Calu3 (cell line): ENCODE measurements at regions not wholly inside any gene's neighbourhood (a gene's known extent, or its start where the extent isn't known, plus 50 kb on each side); places are given as distances from the start of the nearest gene placed in this dataset.

Source experiments
- BruUV-seq: library from RNA; stranded (reverse); fragments of 400-500 nt; replicated peaks from 2 replicates; lab custom pipeline; 2021; lab: Mats Ljungman, UMichigan
- CTCF ChIA-PET: fragments of 300-600 bp; sonication (Branson Sonifier 250); formaldehyde crosslinking; loops from one replicate; lab custom pipeline; 2022; ENCODE audit warnings: antibody characterized with exemption; lab: Charles Lee
- DNase-seq: peaks from one replicate; pipeline ENCODE4 v3.0.0; 2022
- H3K27ac Mint-ChIP-seq: one replicate; pipeline ENCODE4 v1.8.0; 2022; ENCODE audit warnings: mixed read lengths; ENCODE audit not compliant: unreplicated experiment
- H3K27me3 Mint-ChIP-seq: one replicate; pipeline ENCODE4 v1.8.0; 2022; ENCODE audit warnings: mixed read lengths; ENCODE audit not compliant: unreplicated experiment
- H3K36me3 Mint-ChIP-seq: one replicate; pipeline ENCODE4 v1.8.0; 2022; ENCODE audit warnings: mild to moderate bottlenecking, moderate library complexity, mixed read lengths; ENCODE audit not compliant: insufficient read depth, unreplicated experiment
- H3K4me1 Mint-ChIP-seq: one replicate; pipeline ENCODE4 v1.8.0; 2022; ENCODE audit warnings: mild to moderate bottlenecking, low read depth, mixed read lengths; ENCODE audit not compliant: unreplicated experiment
- H3K4me3 Mint-ChIP-seq: one replicate; pipeline ENCODE4 v1.8.0; 2022; ENCODE audit warnings: mild to moderate bottlenecking, low read depth, moderate library complexity, mixed read lengths; ENCODE audit not compliant: unreplicated experiment
- H3K9me3 Mint-ChIP-seq: one replicate; pipeline ENCODE4 v1.8.0; 2022; ENCODE audit warnings: low read depth, mixed read lengths; ENCODE audit not compliant: unreplicated experiment
- intact Hi-C: fragments of 100-400 bp; cut with micrococcal nuclease; formaldehyde crosslinking; loops from one replicate; pipeline ENCODE4 v1.10.0; 2022; ENCODE audit not compliant: unreplicated experiment
- TF ChIP-seq, protein P1 (sequence below): fragments of 200-600 bp; IDR thresholded peaks from one replicate; pipeline ENCODE4 v1.8.0; 2022; ENCODE audit warnings: antibody characterized with exemption; ENCODE audit not compliant: unreplicated experiment

GRCh38 chr13:104632736-104633135 lies 1566.5 kb upstream of the SLC10A2 start:
- no peaks in the 10 kb centered on the region for H3K27me3 Mint-ChIP-seq
- no peak overlapping the region for H3K4me3 Mint-ChIP-seq
- TF ChIP-seq, protein P1, sequence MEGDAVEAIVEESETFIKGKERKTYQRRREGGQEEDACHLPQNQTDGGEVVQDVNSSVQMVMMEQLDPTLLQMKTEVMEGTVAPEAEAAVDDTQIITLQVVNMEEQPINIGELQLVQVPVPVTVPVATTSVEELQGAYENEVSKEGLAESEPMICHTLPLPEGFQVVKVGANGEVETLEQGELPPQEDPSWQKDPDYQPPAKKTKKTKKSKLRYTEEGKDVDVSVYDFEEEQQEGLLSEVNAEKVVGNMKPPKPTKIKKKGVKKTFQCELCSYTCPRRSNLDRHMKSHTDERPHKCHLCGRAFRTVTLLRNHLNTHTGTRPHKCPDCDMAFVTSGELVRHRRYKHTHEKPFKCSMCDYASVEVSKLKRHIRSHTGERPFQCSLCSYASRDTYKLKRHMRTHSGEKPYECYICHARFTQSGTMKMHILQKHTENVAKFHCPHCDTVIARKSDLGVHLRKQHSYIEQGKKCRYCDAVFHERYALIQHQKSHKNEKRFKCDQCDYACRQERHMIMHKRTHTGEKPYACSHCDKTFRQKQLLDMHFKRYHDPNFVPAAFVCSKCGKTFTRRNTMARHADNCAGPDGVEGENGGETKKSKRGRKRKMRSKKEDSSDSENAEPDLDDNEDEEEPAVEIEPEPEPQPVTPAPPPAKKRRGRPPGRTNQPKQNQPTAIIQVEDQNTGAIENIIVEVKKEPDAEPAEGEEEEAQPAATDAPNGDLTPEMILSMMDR, result no peak
- H3K36me3 Mint-ChIP-seq, result no peaks in the 10 kb centered on the region
- intact Hi-C loops, result no loop called here
- no peak for DNase-seq
- no peak overlapping the region for H3K27ac Mint-ChIP-seq
- no peaks in the 10 kb centered on the region for H3K9me3 Mint-ChIP-seq
- H3K4me1 Mint-ChIP-seq, result no peaks in the 10 kb centered on the region
- CTCF ChIA-PET, result no interaction called here
- no TSS peak for BruUV-seq

- Mint-ChIP-seq H3K4me3 (no peak overlapping the region), H3K36me3 (no peaks in the 10 kb centered on the region), H3K27me3 (no peaks in the 10 kb centered on the region), H3K9me3 (peaks cover 3% of the 10 kb centered on the region), H3K4me1 (no peaks in the 10 kb centered on the region), H3K27ac (no peak overlapping the region)
- DNase-seq, result no peak
- CTCF ChIA-PET, result no interaction called here
- intact Hi-C loops, result no loop called here
- TF ChIP-seq, protein P1, result no peak
- no TSS peak for BruUV-seq
Observed at GRCh38 chr13:104625201-104625600, 1559.0 kb upstream of the SLC10A2 start.

DNA sequence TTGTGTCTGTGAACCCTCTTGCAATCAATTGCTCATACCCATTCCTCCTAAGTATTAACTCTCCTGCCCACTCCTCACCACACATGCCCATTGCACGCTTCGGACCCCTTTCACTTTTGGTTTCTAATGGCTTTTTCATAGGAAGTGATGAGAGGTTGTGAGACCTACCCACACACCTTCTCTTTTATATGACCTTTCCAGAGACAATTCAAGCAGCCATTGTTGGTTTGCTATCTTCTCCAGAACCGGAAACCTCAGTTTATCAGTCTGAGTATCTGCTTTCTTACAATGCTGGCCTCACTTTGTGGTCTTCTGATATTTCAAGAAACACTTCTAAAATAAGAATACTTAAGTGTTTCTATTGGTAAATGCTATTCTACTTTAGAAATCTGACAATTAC lies 1550.8 kb upstream of the SLC10A2 start:
- CTCF ChIA-PET, result no interaction called here
- intact Hi-C loops, result no loop called here
- Mint-ChIP-seq H3K4me3 (no peak overlapping the region), H3K4me1 (no peaks in the 10 kb centered on the region), H3K27me3 (no peaks in the 10 kb centered on the region), H3K9me3 (no peaks in the 10 kb centered on the region), H3K36me3 (no peaks in the 10 kb centered on the region), H3K27ac (no peak overlapping the region)
- no TSS peak for BruUV-seq
- TF ChIP-seq, protein P1, result no peak
- DNase-seq, result no peak

GRCh38 chr13:104614361-104615145 lies 1548.3 kb upstream of the SLC10A2 start:
- CTCF ChIA-PET, result no interaction called here
- H3K27ac Mint-ChIP-seq, result no peak overlapping the region
- DNase-seq, result no peak
- intact Hi-C loops, result no loop called here
- H3K4me1 Mint-ChIP-seq, result no peaks in the 10 kb centered on the region
- TF ChIP-seq, protein P1, result no peak
- H3K4me3 Mint-ChIP-seq, result no peak overlapping the region
- no peaks in the 10 kb centered on the region for H3K36me3 Mint-ChIP-seq
- H3K9me3 Mint-ChIP-seq, result no peaks in the 10 kb centered on the region
- H3K27me3 Mint-ChIP-seq, result no peaks in the 10 kb centered on the region
- no TSS peak for BruUV-seq
